Esophagus squamous epithelium (tissue), 5 donors: ENCODE measurements at regions not wholly inside any gene's neighbourhood (a gene's known extent, or its start where the extent isn't known, plus 50 kb on each side); places are given as distances from the start of the nearest gene placed in this dataset.

Source experiments
- DNase-seq: peaks from one replicate; lab custom pipeline; 2025; lab: John Stamatoyannopoulos, UW
- H3K27ac ChIP-seq, 4 donors: fragments of 200-600 bp; sonication (generic); one replicate each; pipeline ENCODE4 v1.5.1; 2016 to 2019; ENCODE audit warnings: mild to moderate bottlenecking in 1 of 4
- H3K27me3 ChIP-seq, 4 donors: fragments of 200-600 bp; sonication (generic); 1 replicate in 3 of 4; 2 replicates in 1 of 4; pipeline versions ENCODE4 v1.5.1 to v1.6.0; 2017 to 2021; ENCODE audit warnings: antibody characterized with exemption in 1 of 4
- H3K36me3 ChIP-seq, 3 donors: fragments of 200-600 bp; sonication (generic); one replicate each; pipeline ENCODE4 v1.5.1; 2016 to 2019
- H3K4me1 ChIP-seq, 3 donors: fragments of 200-600 bp; sonication (generic); one replicate each; pipeline ENCODE4 v1.5.1; 2017 to 2019
- H3K4me3 ChIP-seq, 4 donors: fragments of 200-600 bp; sonication (generic); 1 replicate in 3 of 4; 2 replicates in 1 of 4; pipeline ENCODE4 v1.5.1; 2016 to 2019; ENCODE audit warnings: mild to moderate bottlenecking in 2 of 4, moderate library complexity in 1 of 4
- H3K9me3 ChIP-seq, 3 donors: fragments of 200-600 bp; sonication (generic); one replicate each; pipeline ENCODE4 v1.5.1; 2016 to 2019
- CTCF ChIP-seq, 6 experiments: fragments of 450-650 bp in 4 of 6; fragments of 200-600 bp in 2 of 6; sonication (generic) in 2 of 6; IDR thresholded peaks; one replicate each; pipeline ENCODE4 v1.5.1; 2016 to 2019; ENCODE audit warnings: antibody characterized with exemption in 6 of 6, mild to moderate bottlenecking in 4 of 6, moderate library complexity in 4 of 6
- POLR2A ChIP-seq, 4 donors: fragments of 450-650 bp; IDR thresholded peaks; one replicate each; pipeline ENCODE4 v1.6.1; 2017; ENCODE audit warnings: antibody characterized with exemption in 4 of 4, mild to moderate bottlenecking in 4 of 4, moderate library complexity in 3 of 4
- WGBS, 2 donors: methylation state at CpG; one replicate each; pipeline ENCODE4 v1.1.5; 2018; 5-methylcytosine and 5-hydroxymethylcytosine counted together
- intact Hi-C: fragments of 100-400 bp; cut with DNase I; formaldehyde crosslinking; loops from one replicate; pipeline ENCODE4 v1.15.0; 2022
- donor health status: DM: yes; HTN: yes; CAD: no.

GRCh38 chr9:1236061-1236460, 185.9 kb downstream of the DMRT2 start:
- WGBS, 2 donors, result 72 to 77% methylated on average over 2 of the region's 2 CpGs
- Histone ChIP-seq H3K27ac (no peak overlapping the region), H3K9me3 (no peaks in the 10 kb centered on the region), H3K4me3 (no peak overlapping the region), H3K4me1 (peaks cover 0 to 30% (median 0%) of the 10 kb centered on the region in 3 donors), H3K36me3 (no peaks in the 10 kb centered on the region), H3K27me3 (peaks cover 0 to 15% (median 0%) of the 10 kb centered on the region in 4 donors)
- intact Hi-C loops, result no loop called here
- TF ChIP-seq POLR2A (IDR thresholded peaks at IDR 0.05) (no peak), CTCF (IDR thresholded peaks at IDR 0.05) (no peak)
- no peak for DNase-seq

GRCh38 chr9:1238407-1238806, 188.2 kb downstream of the DMRT2 start:
- H3K36me3 ChIP-seq, result no peaks in the 10 kb centered on the region
- peaks cover 0 to 12% (median 0%) of the 10 kb centered on the region in 3 donors for H3K4me1 ChIP-seq
- intact Hi-C loops, result no loop called here
- WGBS, 2 donors, result 49 to 92% methylated on average over 2 to 3 of the region's 3 CpGs
- no peak overlapping the region for H3K27ac ChIP-seq
- no peaks in the 10 kb centered on the region for H3K9me3 ChIP-seq
- H3K4me3 ChIP-seq, result no peak overlapping the region
- no peak for DNase-seq
- TF ChIP-seq POLR2A (IDR thresholded peaks at IDR 0.05) (no peak), CTCF (IDR thresholded peaks at IDR 0.05) (no peak)
- H3K27me3 ChIP-seq, result peaks cover 0 to 8% (median 0%) of the 10 kb centered on the region in 4 donors

- H3K4me1 ChIP-seq, result no peaks in the 10 kb centered on the region
- TF ChIP-seq CTCF (IDR thresholded peaks at IDR 0.05), result no peak
- intact Hi-C loops, result no loop called here
- no peak for DNase-seq
- H3K27me3 ChIP-seq, result no peaks in the 10 kb centered on the region
- H3K4me3 ChIP-seq, result no peak overlapping the region
- 28 to 60% methylated on average over 3 of the region's 3 CpGs for WGBS, 2 donors
- H3K36me3 ChIP-seq, result no peaks in the 10 kb centered on the region
- no peaks in the 10 kb centered on the region for H3K9me3 ChIP-seq
- H3K27ac ChIP-seq, result no peak overlapping the region
Measured at GRCh38 chr9:1248743-1249142, 198.6 kb downstream of the DMRT2 start.

GRCh38 chr9:1253064-1253979, 203.2 kb downstream of the DMRT2 start:
- intact Hi-C loops, result no loop called here
- 71 to 83% methylated on average over 7 to 10 of the region's 10 CpGs for WGBS, 2 donors
- Histone ChIP-seq H3K9me3 (no peaks in the 10 kb centered on the region), H3K4me3 (no peak overlapping the region), H3K4me1 (no peaks in the 10 kb centered on the region), H3K36me3 (no peaks in the 10 kb centered on the region), H3K27me3 (no peaks in the 10 kb centered on the region), H3K27ac (no peak overlapping the region)
- DNase-seq, result no peak
- TF ChIP-seq POLR2A (IDR thresholded peaks at IDR 0.05), result no peak

GRCh38 chr9:1254071-1254470, 203.9 kb downstream of the DMRT2 start:
- 76 to 81% methylated on average over 5 of the region's 5 CpGs for WGBS, 2 donors

More at GRCh38 chr9:1254071-1254470, 203.9 kb downstream of the DMRT2 start:
- Histone ChIP-seq H3K27ac (no peak overlapping the region), H3K4me1 (no peaks in the 10 kb centered on the region), H3K36me3 (no peaks in the 10 kb centered on the region), H3K27me3 (no peaks in the 10 kb centered on the region), H3K4me3 (no peak overlapping the region), H3K9me3 (no peaks in the 10 kb centered on the region)
- intact Hi-C loops, result no loop called here
- no peak for DNase-seq
- TF ChIP-seq CTCF (IDR thresholded peaks at IDR 0.05) (no peak), POLR2A (IDR thresholded peaks at IDR 0.05) (no peak)
